ENCODE measurements at regions not wholly inside any gene's neighbourhood (a gene's known extent, or its start where the extent isn't known, plus 50 kb on each side); places are given as distances from the start of the nearest gene placed in this dataset.

GRCh38 chr4:137193564-137193963 is 338.7 kb downstream of the PCDH18 start:
- DNase-seq: no peak

GRCh38 chr4:137181293-137181899 is 350.9 kb downstream of the PCDH18 start:
- no peak for DNase-seq

- DNase-seq: no peak
Observed at GRCh38 chr4:137180349-137180748, 351.9 kb downstream of the PCDH18 start.

DNA sequence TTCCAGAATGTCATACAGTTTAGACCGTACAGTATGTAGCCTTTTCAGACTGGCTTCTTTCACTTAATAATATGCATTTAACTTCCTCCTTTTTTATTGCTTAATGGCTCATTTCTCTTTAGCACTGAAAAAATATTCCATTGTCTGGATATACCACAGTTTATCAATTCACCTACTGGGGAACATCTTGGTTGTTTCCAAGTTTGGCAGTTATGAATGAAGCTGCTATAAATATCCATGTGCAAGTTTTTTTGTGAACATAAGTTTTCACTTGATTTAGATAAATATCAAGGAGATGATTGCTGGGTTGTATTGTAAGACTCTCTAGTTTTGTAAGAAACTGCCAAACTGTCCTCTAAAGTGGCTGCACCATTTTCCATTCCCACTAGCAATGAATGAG is 375.5 kb downstream of the PCDH18 start:
- no peak for DNase-seq

DNA sequence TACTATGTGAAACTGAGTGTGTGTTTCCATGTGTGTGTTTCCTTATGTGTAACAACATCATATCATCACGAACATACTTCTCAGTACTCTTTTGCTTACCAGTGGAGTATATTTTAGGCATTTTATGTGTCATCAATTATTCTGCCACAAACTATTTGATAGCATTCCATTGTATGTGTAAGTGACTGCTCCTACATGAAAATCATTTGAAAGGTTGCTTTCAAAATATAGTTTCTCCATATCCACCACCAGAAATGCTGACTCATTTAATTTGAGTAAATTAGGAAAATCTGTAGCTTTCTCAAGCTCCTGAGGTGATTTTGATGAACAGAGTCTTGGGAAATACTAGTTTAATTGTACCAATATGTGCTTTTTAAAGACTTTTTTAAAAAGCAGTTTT is 376.2 kb downstream of the PCDH18 start:
- no peak for DNase-seq

GRCh38 chr4:137131201-137131600 is 401.1 kb downstream of the PCDH18 start:
- no peak for DNase-seq

DNA sequence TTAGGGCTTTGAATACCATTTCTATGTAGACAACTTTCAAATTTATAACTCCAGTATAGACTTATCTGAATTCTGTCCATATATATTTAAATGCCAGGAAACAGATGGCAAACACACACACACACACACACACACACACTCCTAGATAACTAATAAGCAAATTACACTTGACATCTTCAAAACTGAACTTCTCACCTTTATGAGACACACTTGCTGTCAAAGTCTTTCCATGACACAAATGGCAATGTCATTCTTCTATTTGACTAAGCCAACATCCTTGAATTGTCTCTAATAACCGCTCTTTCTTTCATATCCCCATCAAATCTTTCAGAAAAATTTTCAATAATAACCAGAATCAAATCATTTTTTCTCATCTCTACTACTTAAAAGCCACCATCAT is 402.4 kb downstream of the PCDH18 start:
- no peak for DNase-seq

- DNase-seq: no peak
Observed at GRCh38 chr4:137129441-137129840, 402.9 kb downstream of the PCDH18 start.

DNA sequence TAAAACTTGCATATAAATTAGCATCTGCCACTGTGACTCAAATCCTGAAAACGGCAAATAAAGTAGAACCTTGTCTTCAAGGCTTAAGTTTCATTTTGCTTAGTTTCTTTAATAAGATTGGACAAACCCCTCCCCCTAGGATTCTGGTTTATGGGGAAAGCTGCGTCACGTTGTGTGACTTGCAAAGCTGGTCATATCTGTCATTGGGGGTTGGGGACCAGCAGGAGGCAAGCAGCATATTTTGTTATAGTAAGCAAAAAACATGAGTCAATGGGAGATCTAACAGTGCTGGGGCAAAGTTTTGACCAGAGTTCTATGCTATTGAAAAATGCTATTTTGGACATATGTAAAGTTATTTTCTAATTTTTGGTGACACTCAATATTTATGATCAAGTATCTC is 407.3 kb downstream of the PCDH18 start:
- DNase-seq: peak; percentile 31

DNA sequence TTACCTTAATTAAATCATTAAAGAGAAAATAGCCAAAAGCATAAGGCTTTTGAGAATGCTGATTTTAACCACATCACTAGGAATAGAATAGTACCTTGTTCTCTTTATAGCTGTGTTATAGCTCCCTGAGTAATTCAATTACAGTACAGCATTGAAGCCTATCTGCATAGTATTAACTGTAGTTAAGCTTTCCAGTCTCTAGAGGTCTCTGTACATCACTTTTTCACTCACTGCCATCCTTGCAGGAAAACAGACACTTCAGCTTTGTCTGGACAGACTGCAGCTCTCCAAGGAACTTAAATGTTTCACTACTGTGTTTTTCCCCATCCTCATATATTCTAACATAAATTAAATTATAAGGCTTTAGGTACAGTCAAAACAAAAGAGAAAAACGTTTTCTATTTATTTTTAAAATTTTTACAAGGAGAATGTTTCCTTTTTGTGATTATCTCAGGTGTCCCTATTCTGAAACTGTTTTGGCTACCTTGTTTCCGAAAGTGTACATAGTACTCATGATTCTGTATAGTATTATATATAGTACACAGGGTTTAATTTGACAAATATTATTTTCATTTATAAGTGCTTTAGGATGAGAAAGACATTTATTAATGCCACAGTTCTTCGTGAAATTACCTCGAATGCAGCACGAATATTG is 407.9 kb downstream of the PCDH18 start:
- DNase-seq: peak; percentile 33

DNA sequence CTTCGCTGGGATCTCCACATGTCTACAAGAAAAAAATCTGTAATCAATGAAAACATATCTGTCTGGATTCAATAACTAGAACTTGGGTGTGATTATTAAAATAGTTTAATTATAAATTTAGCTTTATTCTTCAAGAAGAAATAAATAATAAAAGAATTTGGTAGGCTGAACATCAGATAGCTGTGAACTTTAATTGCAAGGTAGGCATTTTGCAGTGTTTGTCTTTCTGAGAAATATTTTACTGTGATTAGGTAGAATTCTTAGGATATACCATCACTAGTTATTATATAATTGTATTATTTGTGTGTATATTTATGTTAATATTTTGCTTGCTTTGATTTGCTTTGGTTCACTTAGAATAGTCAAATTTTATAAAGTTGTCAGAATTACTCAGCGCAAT is 409.4 kb downstream of the PCDH18 start:
- no peak for DNase-seq

DNA sequence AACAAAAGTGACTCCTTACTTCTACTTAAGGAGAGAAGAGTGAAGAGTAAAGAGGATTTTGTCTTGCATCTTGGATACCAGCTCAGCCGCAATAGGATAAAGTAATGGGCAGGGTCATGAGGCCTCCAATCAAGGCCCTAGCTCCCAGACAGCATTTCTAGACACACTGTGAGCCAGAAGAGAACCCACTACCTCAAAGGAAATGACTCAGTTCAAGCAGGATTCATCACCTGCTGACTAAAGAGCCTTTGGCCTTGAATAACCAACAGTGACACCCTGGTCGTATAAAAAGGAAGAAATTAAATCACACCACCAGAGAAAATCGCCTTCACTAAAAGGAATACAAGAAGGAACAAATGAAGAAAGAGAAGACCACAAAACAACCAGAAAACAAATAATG is 416.1 kb downstream of the PCDH18 start:
- no peak for DNase-seq

DNA sequence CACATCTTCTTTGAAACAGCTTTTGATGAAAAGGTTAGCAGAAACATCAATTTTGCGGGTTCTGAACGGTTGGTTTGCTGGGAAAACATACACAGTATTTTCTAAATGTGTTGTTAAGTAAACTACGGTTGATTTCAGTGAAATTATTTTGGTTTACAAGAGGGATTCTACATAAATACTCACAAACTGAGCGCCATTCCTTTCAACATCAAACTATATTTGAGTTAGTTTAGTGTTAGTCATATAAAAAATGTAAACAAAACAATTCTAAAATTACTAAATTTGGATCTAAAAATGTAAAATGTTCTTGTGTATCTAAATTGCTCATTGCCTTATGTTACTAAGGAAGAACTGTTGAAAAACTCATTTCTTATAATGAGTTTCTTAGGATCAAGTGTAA is 425.6 kb downstream of the PCDH18 start:
- DNase-seq: no peak

- no peak for DNase-seq
Observed at GRCh38 chr4:137106287-137106686, 426.0 kb downstream of the PCDH18 start.

GRCh38 chr4:137090951-137091350 is 441.3 kb downstream of the PCDH18 start:
- DNase-seq: no peak

- DNase-seq: no peak
Observed at GRCh38 chr4:137083571-137084135, 448.6 kb downstream of the PCDH18 start.

GRCh38 chr4:137082061-137082460 is 450.2 kb downstream of the PCDH18 start:
- DNase-seq: no peak

DNA sequence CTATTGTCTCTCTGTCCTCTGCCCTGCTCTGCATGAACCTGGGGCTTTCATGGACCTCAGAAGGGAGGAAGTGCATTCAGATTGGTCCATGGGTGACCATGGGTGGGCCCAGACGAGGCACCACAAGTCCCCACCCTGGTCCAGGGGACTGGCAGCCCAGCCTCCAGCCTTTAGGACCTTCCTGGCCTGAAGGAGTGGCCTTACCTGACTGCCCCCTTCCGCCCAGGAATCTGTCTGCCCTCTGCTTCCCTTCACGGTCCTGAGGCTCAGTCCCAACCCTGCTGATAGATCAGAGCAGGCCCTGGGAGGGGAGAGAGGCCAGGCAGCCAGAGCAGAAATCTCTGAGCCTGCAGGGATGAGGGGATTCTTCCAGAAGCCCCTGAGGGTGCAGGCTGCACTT is 455.4 kb downstream of the PCDH18 start:
- no peak for DNase-seq

- DNase-seq: no peak
Observed at GRCh38 chr4:137075586-137075985, 456.7 kb downstream of the PCDH18 start.

GRCh38 chr4:137070614-137071013 is 461.7 kb downstream of the PCDH18 start:
- no peak for DNase-seq

- no peak for DNase-seq
Observed at GRCh38 chr4:137069473-137069872, 462.8 kb downstream of the PCDH18 start.

DNA sequence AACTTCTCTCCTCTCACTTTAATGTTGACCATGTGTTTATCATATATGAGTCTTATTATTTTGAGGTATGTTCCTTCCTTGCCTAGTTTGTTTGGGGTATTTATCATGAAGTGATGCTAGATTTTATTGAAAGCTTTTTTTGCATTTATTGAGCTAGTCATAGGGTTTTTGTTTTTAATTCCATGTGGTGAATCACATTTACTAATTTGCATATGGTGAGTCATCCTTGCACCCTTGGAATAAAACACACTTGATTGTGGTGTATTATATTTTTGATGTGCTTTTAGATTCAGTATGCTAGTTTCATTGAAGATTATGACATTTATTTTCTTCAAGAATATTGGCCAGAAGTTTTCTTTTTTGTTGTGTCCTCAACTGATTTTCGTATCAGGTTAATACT is 464.6 kb downstream of the PCDH18 start:
- no peak for DNase-seq

DNA sequence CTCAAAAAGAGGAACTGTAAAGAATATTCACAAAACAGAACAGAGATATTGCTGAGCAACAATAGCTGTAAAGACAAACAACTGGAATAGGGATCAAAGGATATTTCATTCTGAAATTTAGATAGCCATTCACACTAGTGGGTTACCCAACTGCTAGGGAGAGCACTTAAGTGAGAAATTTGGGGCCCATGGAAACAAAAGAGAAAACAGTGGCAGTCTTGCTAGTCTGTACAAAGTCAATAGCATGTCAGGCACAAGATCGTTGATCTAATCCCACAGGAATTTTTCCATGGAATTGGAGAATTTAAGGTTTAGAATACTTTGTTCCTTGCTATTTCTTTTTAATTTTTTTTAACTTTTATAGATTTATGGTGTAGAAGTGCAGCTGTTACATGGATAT is 467.0 kb downstream of the PCDH18 start:
- DNase-seq: no peak

GRCh38 chr4:137063961-137064360 is 468.3 kb downstream of the PCDH18 start:
- no peak for DNase-seq

GRCh38 chr4:137043184-137043583 is 489.1 kb downstream of the PCDH18 start:
- no peak for DNase-seq
